Heart left ventricle (tissue), 16 donors: ENCODE measurements at regions not wholly inside any gene's neighbourhood (a gene's known extent, or its start where the extent isn't known, plus 50 kb on each side); places are given as distances from the start of the nearest gene placed in this dataset.

ENCODE experiments used
- ATAC-seq, 4 donors: fragments of 200-7000 bp; cut with Tn5 transposase; one replicate each; pipeline ENCODE4 v1.9.1; 2020 to 2022; ENCODE audit warnings: moderate library complexity in 4 of 4, mild to moderate bottlenecking in 3 of 4, moderate number of reproducible peaks in 1 of 4
- DNase-seq, 5 donors: peaks; one replicate each; pipeline ENCODE4 v3.0.0-alpha.2; 2020
- H3K27ac ChIP-seq, 12 donors: fragments of 200-600 bp; sonication (generic) in 4 of 12; one replicate each; pipeline versions ENCODE4 v1.5.0 to v1.8.0; 2016 to 2022; ENCODE audit warnings: mild to moderate bottlenecking in 2 of 12
- H3K27me3 ChIP-seq, 9 donors: fragments of 200-600 bp; sonication (generic) in 2 of 9; one replicate each; pipeline versions ENCODE4 v1.5.1 to v1.8.0; 2016 to 2022; ENCODE audit warnings: mild to moderate bottlenecking in 3 of 9
- H3K36me3 ChIP-seq, 9 donors: fragments of 200-600 bp; sonication (generic) in 2 of 9; one replicate each; pipeline versions ENCODE4 v1.5.0 to v1.8.0; 2018 to 2022; ENCODE audit warnings: mild to moderate bottlenecking in 2 of 9
- H3K4me1 ChIP-seq, 12 donors: fragments of 200-600 bp; sonication (generic) in 4 of 12; one replicate each; pipeline versions ENCODE4 v1.5.0 to v1.8.0; 2016 to 2022; ENCODE audit warnings: mild to moderate bottlenecking in 3 of 12
- H3K4me3 ChIP-seq, 12 donors: fragments of 200-600 bp; sonication (generic) in 4 of 12; one replicate each; pipeline versions ENCODE4 v1.5.0 to v1.8.0; 2017 to 2022; ENCODE audit warnings: mild to moderate bottlenecking in 9 of 12, moderate library complexity in 4 of 12
- H3K9me3 ChIP-seq, 12 donors: fragments of 200-600 bp; sonication (generic) in 4 of 12; one replicate each; pipeline versions ENCODE4 v1.5.0 to v1.8.0; 2016 to 2022; ENCODE audit warnings: mild to moderate bottlenecking in 1 of 12
- CTCF ChIP-seq, 12 donors: fragments of 200-600 bp; sonication (generic) in 4 of 12; IDR thresholded peaks; one replicate each; pipeline versions ENCODE4 v1.5.0 to v1.8.0; 2018 to 2022; ENCODE audit warnings: antibody characterized with exemption in 12 of 12, mild to moderate bottlenecking in 5 of 12
- POLR2A ChIP-seq, 2 donors: fragments of 450-650 bp; IDR thresholded peaks; one replicate each; pipeline ENCODE4 v1.6.1; 2017; ENCODE audit warnings: antibody characterized with exemption in 2 of 2, mild to moderate bottlenecking in 2 of 2, moderate library complexity in 2 of 2
- WGBS, 4 donors: extraction: QIAGEN DNeasy Blood & Tissue Kit in 2 of 4; methylation state at CpG; one replicate each; pipeline versions ENCODE4 v1.1.5 to v1.1.7; 2013 to 2018; 5-methylcytosine and 5-hydroxymethylcytosine counted together
- intact Hi-C, 10 donors: fragments of 100-400 bp; cut with DNase I; formaldehyde crosslinking; loops; one replicate each; pipeline versions ENCODE4 v1.11.1 to v1.14.2; 2022
- donor health status: ischemic (EF 13 %, LVEDD 7.1; RV severe dilation, severe dysfunction).
- donor health status: healthy with polysubstance abuse.
- donor health status: DM: no; HTN: yes; CAD: no.
- donor health status: DM: no; HTN: no; CAD: no.
- donor health status: ischemic (EF 25% LVEDD 6.9; RV normal size, moderate dysfunction).
- donor health status: ischemic (EF 25% LVEDD 5.7; RV mildly dilated, moderate dysfunction).
- donor health status: healthy.
- donor health status: DM: yes; HTN: yes; CAD: no.
- donor health status: ischemic (EF 35%, LVEDD 5.7; RV mildly dilated, moderate dysfunction).
- donor health status: nonischemic (EF 11% LVEDD 7.7; RV severe dilation, severe dysfunction).
- donor health status: DM: yes; HTN: yes; CAD: no.
- donor health status: PGD.
- donor health status: ischemic (EF 29% LVEDD 5.4; RV normal size, mild dysfunction).
- donor health status: nonischemic (EF 23%, LVEDD 6.1; RV moderate dilation, normal function).

GRCh38 chr10:33758299-33758698, 423.8 kb upstream of the NRP1 start:
- no peak overlapping the region for H3K27ac ChIP-seq
- no peaks in the 10 kb centered on the region for H3K27me3 ChIP-seq
- no peaks in the 10 kb centered on the region for H3K4me1 ChIP-seq
- intact Hi-C loops: no loop called here
- TF ChIP-seq CTCF (IDR thresholded peaks at IDR 0.05): no peak
- no peak for TF ChIP-seq POLR2A (IDR thresholded peaks at IDR 0.05)
- H3K4me3 ChIP-seq: no peak overlapping the region
- WGBS, 4 donors: 61 to 81% (median 66%) methylated on average over 3 of the region's 3 CpGs
- ATAC-seq (no peak), DNase-seq (no peak)
- H3K9me3 ChIP-seq: peaks cover 0 to 5% (median 0%) of the 10 kb centered on the region in 12 donors
- H3K36me3 ChIP-seq: no peaks in the 10 kb centered on the region

- ATAC-seq: no peak
- no peaks in the 10 kb centered on the region for H3K27me3 ChIP-seq
- no peak overlapping the region for H3K4me3 ChIP-seq
- H3K9me3 ChIP-seq: no peaks in the 10 kb centered on the region
- WGBS, 4 donors: 93 to 97% (median 96%) methylated on average over 4 of the region's 4 CpGs
- H3K27ac ChIP-seq: no peak overlapping the region
- DNase-seq: no peak
- TF ChIP-seq POLR2A (IDR thresholded peaks at IDR 0.05): no peak
- TF ChIP-seq CTCF (IDR thresholded peaks at IDR 0.05): no peak
- intact Hi-C loops: no loop called here
- no peaks in the 10 kb centered on the region for H3K36me3 ChIP-seq
- peaks cover 0 to 17% (median 12%) of the 10 kb centered on the region in 12 donors for H3K4me1 ChIP-seq
Measured at GRCh38 chr10:33754052-33754451, 419.6 kb upstream of the NRP1 start.

GRCh38 chr10:33753389-33753788, 418.9 kb upstream of the NRP1 start:
- Histone ChIP-seq H3K27ac (no peak overlapping the region), H3K27me3 (no peaks in the 10 kb centered on the region), H3K4me3 (no peak overlapping the region), H3K9me3 (no peaks in the 10 kb centered on the region), H3K36me3 (no peaks in the 10 kb centered on the region), H3K4me1 (peaks cover 0 to 23% (median 16%) of the 10 kb centered on the region in 12 donors)
- TF ChIP-seq CTCF (IDR thresholded peaks at IDR 0.05) (no peak), POLR2A (IDR thresholded peaks at IDR 0.05) (no peak)
- DNase-seq (no peak), ATAC-seq (no peak)
- intact Hi-C loops: no loop called here
- 97 to 99% (median 98%) methylated on average over 3 of the region's 3 CpGs for WGBS, 4 donors

- Histone ChIP-seq H3K4me1 (peaks cover 0 to 23% (median 16%) of the 10 kb centered on the region in 12 donors), H3K4me3 (no peak overlapping the region), H3K9me3 (no peaks in the 10 kb centered on the region), H3K36me3 (no peaks in the 10 kb centered on the region), H3K27ac (peak overlapping the region in 6 of 12 donors; percentile 2 to 60 (median 29)), H3K27me3 (no peaks in the 10 kb centered on the region)
- DNase-seq: peak in 4 of 5 donors; percentile 32 to 69 (median 44)
- TF ChIP-seq POLR2A (IDR thresholded peaks at IDR 0.05): no peak
- no peak for TF ChIP-seq CTCF (IDR thresholded peaks at IDR 0.05)
- intact Hi-C loops: no loop called here
- 24 to 32% (median 30%) methylated on average over 4 of the region's 4 CpGs for whole genome bisulfite sequencing, 4 donors
- peak; percentile 81 to 93 (median 84) for ATAC-seq
Measured at GRCh38 chr10:33749790-33750189, 415.3 kb upstream of the NRP1 start.
